Activated B cell treated with CpG ODN at 0.5 μM for 24 hours (primary cell): ENCODE measurements at regions not wholly inside any gene's neighbourhood (a gene's known extent, or its start where the extent isn't known, plus 50 kb on each side); places are given as distances from the start of the nearest gene placed in this dataset.

ENCODE experiments used
- ATAC-seq: fragments of 200-7000 bp; cut with Tn5 transposase; one replicate; pipeline ENCODE4 v1.10.0; 2021; ENCODE audit warnings: low read depth, mild to moderate bottlenecking, moderate library complexity
- CTCF ChIA-PET: fragments of 350-600 bp; sonication (Branson Sonifier 250); formaldehyde crosslinking; loops from one replicate; lab custom pipeline; 2021; ENCODE audit warnings: antibody characterized with exemption; lab: Charles Lee
- POLR2A ChIA-PET: fragments of 350-600 bp; sonication (Branson Sonifier 250); formaldehyde crosslinking; loops from one replicate; lab custom pipeline; 2021; ENCODE audit warnings: antibody characterized with exemption; lab: Charles Lee
- DNase-seq: peaks from one replicate; pipeline ENCODE4 v3.0.0; 2022
- H3K27ac Mint-ChIP-seq: one replicate; pipeline ENCODE4 v1.8.0; 2020; ENCODE audit warnings: mixed read lengths
- H3K27me3 Mint-ChIP-seq: one replicate; pipeline ENCODE4 v1.8.0; 2021; ENCODE audit warnings: mixed read lengths
- H3K36me3 Mint-ChIP-seq: one replicate; pipeline ENCODE4 v1.8.0; 2021; ENCODE audit warnings: low read depth, mixed read lengths
- H3K4me1 Mint-ChIP-seq: one replicate; pipeline ENCODE4 v1.8.0; 2021; ENCODE audit warnings: mixed read lengths
- H3K4me3 Mint-ChIP-seq: one replicate; pipeline ENCODE4 v1.8.0; 2020; ENCODE audit warnings: mild to moderate bottlenecking, mixed read lengths
- H3K9me3 Mint-ChIP-seq: one replicate; pipeline ENCODE4 v1.8.0; 2020; ENCODE audit warnings: mixed read lengths
- CTCF ChIP-seq: fragments of 200-600 bp; IDR thresholded peaks from one replicate; pipeline ENCODE4 v1.8.0; 2022; ENCODE audit warnings: antibody characterized with exemption, mild to moderate bottlenecking
- intact Hi-C: fragments of 100-400 bp; cut with micrococcal nuclease; formaldehyde crosslinking; loops from one replicate; pipeline ENCODE4 v1.15.1; 2024

GRCh38 chr16:52708476-52708875 is 161.5 kb upstream of the TOX3 start:
- POLR2A ChIA-PET, result no interaction called here
- intact Hi-C loops, result no loop called here
- H3K27ac Mint-ChIP-seq, result no peak overlapping the region

GRCh38 chr16:52707676-52708337 is 160.9 kb upstream of the TOX3 start:
- TF ChIP-seq CTCF, result no peak
- DNase-seq, result no peak
- CTCF ChIA-PET, result no interaction called here
- no peak overlapping the region for H3K27ac Mint-ChIP-seq
- POLR2A ChIA-PET, result no interaction called here
- intact Hi-C loops, result no loop called here
- no peaks in the 10 kb centered on the region for H3K36me3 Mint-ChIP-seq
- no peak for ATAC-seq
- no peaks in the 10 kb centered on the region for H3K4me1 Mint-ChIP-seq
- H3K4me3 Mint-ChIP-seq, result no peak overlapping the region
- H3K9me3 Mint-ChIP-seq, result no peaks in the 10 kb centered on the region
- no peaks in the 10 kb centered on the region for H3K27me3 Mint-ChIP-seq

More at GRCh38 chr16:52708476-52708875, 161.5 kb upstream of the TOX3 start:
- Mint-ChIP-seq H3K4me1 (no peaks in the 10 kb centered on the region), H3K27me3 (no peaks in the 10 kb centered on the region), H3K4me3 (no peak overlapping the region), H3K36me3 (no peaks in the 10 kb centered on the region), H3K9me3 (no peaks in the 10 kb centered on the region)
- no peak for DNase-seq
- TF ChIP-seq CTCF, result no peak
- ATAC-seq, result no peak
- CTCF ChIA-PET, result no interaction called here

- H3K36me3 Mint-ChIP-seq, result no peaks in the 10 kb centered on the region
- no peaks in the 10 kb centered on the region for H3K9me3 Mint-ChIP-seq
- H3K27ac Mint-ChIP-seq, result no peak overlapping the region
- ChIA-PET CTCF (no interaction called here), POLR2A (no interaction called here)
- TF ChIP-seq CTCF, result no peak
- H3K4me3 Mint-ChIP-seq, result no peak overlapping the region
- no peaks in the 10 kb centered on the region for H3K27me3 Mint-ChIP-seq
- H3K4me1 Mint-ChIP-seq, result no peaks in the 10 kb centered on the region
- intact Hi-C loops, result no loop called here
- ATAC-seq, result no peak
- no peak for DNase-seq
Observed at GRCh38 chr16:52705122-52705521, 158.2 kb upstream of the TOX3 start.

- H3K27ac Mint-ChIP-seq, result no peak overlapping the region
- intact Hi-C loops, result no loop called here
- H3K4me3 Mint-ChIP-seq, result no peak overlapping the region
- no peaks in the 10 kb centered on the region for H3K4me1 Mint-ChIP-seq
- ChIA-PET POLR2A (no interaction called here), CTCF (no interaction called here)
- no peak for TF ChIP-seq CTCF
- no peaks in the 10 kb centered on the region for H3K36me3 Mint-ChIP-seq
- peaks cover 3% of the 10 kb centered on the region for H3K9me3 Mint-ChIP-seq
- no peak for ATAC-seq
- no peaks in the 10 kb centered on the region for H3K27me3 Mint-ChIP-seq
- no peak for DNase-seq
Observed at GRCh38 chr16:52697971-52698370, 151.0 kb upstream of the TOX3 start.

- Mint-ChIP-seq H3K27ac (no peak overlapping the region), H3K27me3 (no peaks in the 10 kb centered on the region), H3K9me3 (peaks cover 6% of the 10 kb centered on the region), H3K4me1 (no peaks in the 10 kb centered on the region), H3K36me3 (no peaks in the 10 kb centered on the region), H3K4me3 (no peak overlapping the region)
- ChIA-PET CTCF (no interaction called here), POLR2A (no interaction called here)
- no peak for TF ChIP-seq CTCF
- intact Hi-C loops, result no loop called here
- ATAC-seq (no peak), DNase-seq (no peak)
Observed at GRCh38 chr16:52696126-52696525, 149.2 kb upstream of the TOX3 start.
